Keratinocyte (primary cell): ENCODE measurements at regions not wholly inside any gene's neighbourhood (a gene's known extent, or its start where the extent isn't known, plus 50 kb on each side); places are given as distances from the start of the nearest gene placed in this dataset.

Experiments
- EZH2 ChIP-seq: IDR thresholded peaks from one replicate; pipeline ENCODE4 v1.6.1; 2012; ENCODE audit warnings: inconsistent platforms, mild to moderate bottlenecking, low read length, moderate library complexity
- TF ChIP-seq, protein P1 (sequence below), 3 experiments: IDR thresholded peaks in 1 of 3; conservative IDR thresholded peaks in 1 of 3; optimal IDR thresholded peaks in 1 of 3; 2 replicates in 2 of 3; 3 replicates in 1 of 3; pipeline versions ENCODE3 to v1.5.1; 2011; ENCODE audit warnings: low read length in 3 of 3, mild to moderate bottlenecking in 3 of 3, moderate library complexity in 2 of 3, control low read depth in 1 of 3, inconsistent platforms in 1 of 3; ENCODE audit not compliant: insufficient read depth in 2 of 3; ENCODE audit errors: extremely low read depth in 1 of 3

DNA sequence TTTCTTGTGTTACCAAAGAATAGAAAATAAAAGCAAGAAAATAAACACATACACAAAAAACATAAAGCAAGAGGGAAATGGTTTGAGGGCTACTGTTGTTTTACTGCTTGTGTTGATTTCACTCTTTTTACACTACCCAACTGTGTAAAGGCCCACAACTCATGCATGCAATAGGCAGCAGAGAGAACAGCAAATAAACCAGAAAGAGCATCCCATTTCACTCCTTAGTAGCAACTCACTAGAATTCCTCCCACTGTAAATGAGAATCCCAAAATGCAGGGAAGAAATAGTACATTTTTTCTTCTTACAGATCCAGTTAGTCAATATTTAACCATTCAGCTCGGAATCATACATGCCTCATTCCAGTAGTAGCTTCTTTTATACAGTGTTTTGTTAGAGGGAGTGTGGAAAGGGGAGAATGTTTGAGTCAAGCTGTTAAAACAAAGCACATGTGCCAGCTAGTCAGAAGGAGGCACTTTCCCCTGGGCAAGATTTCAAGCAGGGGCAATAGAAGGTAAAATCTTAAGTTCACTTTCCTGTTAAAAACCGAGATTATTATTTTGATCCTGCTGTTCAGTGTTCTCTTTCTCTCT, 147.2 kb upstream of the FAM98A start:
- TF ChIP-seq, protein P1, sequence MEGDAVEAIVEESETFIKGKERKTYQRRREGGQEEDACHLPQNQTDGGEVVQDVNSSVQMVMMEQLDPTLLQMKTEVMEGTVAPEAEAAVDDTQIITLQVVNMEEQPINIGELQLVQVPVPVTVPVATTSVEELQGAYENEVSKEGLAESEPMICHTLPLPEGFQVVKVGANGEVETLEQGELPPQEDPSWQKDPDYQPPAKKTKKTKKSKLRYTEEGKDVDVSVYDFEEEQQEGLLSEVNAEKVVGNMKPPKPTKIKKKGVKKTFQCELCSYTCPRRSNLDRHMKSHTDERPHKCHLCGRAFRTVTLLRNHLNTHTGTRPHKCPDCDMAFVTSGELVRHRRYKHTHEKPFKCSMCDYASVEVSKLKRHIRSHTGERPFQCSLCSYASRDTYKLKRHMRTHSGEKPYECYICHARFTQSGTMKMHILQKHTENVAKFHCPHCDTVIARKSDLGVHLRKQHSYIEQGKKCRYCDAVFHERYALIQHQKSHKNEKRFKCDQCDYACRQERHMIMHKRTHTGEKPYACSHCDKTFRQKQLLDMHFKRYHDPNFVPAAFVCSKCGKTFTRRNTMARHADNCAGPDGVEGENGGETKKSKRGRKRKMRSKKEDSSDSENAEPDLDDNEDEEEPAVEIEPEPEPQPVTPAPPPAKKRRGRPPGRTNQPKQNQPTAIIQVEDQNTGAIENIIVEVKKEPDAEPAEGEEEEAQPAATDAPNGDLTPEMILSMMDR (optimal IDR thresholded peaks at IDR 0.05 in 1 of 3, IDR thresholded peaks at IDR 0.05 in 1 of 3, conservative IDR thresholded peaks at IDR 0.05 in 1 of 3; ENCODE audit: extremely low read depth in 1 of 3, insufficient read depth in 2 of 3, low read length in 3 of 3), result no peak
- TF ChIP-seq EZH2, result no peak
